ENCODE measurements at regions not wholly inside any gene's neighbourhood (a gene's known extent, or its start where the extent isn't known, plus 50 kb on each side); places are given as distances from the start of the nearest gene placed in this dataset.
A peak's percentile ranks its signal among the peaks of the same experiment; 100 is the strongest.

DNA sequence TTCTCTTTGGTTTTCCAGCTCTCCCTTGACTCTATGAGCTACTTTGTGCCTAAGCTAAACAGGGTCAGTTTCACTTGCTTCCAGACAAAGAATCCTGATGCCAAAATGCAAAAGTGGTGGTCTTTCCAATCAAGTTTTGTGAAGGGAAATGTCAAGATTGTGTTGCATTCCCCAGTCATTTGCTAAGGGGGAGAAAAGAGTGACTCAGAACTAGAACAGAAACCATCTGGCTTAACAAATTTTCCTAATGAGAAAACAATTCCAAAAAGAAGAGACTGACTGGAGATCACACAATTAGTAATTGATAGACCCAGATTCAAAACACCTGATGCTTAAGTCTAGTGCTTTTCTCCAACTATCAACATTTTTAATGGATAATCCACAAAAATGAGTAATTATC, 235.1 kb upstream of the DIO2 start:
- DNase-seq: no peak

DNA sequence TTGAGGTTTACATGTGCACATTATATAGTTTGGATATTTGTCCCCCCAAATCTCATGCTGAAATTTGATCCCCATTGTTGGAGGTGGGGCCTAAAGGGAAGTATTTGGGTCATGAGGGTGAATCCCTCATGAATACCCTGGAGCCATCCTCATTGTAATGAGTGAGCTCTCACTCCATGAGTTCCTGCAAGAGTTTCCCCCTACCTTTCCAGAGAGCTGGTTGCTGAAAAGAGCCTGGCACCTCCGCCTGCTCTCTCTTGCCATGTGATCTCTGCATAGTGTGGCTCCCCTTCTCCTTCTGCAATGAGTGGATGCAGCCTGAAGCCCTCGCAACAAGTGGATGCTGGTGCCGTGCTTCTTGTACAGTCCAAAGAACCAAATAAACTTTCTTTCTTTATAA, 234.3 kb upstream of the DIO2 start:
- DNase-seq: no peak

DNA sequence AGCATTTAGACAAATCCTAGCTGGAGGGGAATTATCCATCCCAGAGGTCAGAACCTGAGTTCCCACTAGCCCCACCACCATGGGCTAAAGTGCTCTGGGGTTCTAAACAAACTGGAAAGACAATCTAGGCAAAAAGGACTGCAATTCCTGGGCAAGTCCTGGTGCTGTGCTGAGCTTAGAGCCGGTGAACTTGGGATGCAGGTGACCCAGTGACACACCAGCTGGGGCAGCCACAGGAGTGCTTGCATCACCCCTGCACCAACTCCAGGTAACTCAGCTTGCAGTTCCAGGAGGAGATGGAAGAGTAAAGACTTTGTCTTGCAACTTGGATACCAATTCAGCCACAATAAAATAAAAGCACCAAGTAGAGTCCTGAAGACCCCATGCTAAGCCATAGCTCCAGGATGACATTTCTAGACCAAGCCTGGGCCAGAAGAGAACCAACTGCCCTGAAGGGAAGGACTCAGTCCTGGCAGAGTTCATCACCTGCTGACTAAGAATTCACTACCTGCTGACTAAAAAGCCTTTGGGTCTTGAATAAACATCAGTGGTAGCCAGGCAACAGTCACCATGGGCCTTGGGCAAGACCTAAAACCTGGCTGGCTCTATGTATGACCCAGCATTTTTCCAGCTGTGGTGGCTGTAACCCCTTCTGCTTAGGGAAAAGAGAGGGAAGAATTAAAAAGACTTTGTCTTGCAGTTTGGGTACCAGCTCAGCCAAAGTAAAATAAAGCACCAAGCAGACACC, 223.4 kb upstream of the DIO2 start:
- DNase-seq: no peak

DNA sequence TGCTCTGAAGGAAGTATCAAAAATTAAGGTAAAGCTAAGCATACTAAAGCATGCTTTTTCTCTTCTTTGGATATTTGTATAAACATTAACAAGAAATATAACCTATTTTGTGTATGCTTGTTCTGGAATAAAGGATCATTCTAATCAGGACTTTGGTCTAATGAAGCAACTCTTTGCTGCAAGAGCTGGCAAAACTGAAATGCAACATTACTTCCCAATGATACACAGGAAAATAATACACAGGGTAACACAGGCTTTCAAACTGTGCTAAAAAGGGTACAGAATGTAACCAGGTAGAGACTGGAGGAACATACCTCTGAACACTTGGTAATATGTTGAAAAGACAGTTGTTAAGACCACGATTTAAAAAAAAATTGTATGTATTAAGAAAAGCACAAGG, 222.5 kb upstream of the DIO2 start:
- DNase-seq: no peak

DNA sequence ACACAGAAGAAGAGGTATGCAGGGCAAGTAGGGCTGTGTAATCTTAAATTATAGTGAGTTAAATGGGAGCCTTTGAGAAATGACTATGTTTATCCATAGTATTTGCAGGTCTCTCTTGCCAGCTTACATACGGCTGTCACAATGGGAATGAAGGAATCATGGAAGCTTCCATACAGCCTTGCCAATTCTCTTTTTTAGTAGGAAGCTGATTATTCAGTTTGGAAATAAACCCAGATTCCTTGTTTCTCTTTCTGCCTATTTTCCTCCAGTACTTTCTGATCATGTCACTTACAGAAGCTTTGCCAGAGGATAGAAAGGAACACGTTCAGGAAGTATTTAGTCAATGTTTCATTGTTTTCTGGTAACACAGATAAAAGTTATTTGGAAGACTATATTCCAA, 217.4 kb upstream of the DIO2 start:
- no peak for DNase-seq

- DNase-seq: no peak
Measured at GRCh38 chr14:80428171-80428570, 216.9 kb upstream of the DIO2 start.

GRCh38 chr14:80427101-80427500, 215.8 kb upstream of the DIO2 start:
- no peak for DNase-seq

GRCh38 chr14:80426683-80427082, 215.4 kb upstream of the DIO2 start:
- DNase-seq: no peak

- no peak for DNase-seq
Measured at GRCh38 chr14:80425686-80426085, 214.4 kb upstream of the DIO2 start.

DNA sequence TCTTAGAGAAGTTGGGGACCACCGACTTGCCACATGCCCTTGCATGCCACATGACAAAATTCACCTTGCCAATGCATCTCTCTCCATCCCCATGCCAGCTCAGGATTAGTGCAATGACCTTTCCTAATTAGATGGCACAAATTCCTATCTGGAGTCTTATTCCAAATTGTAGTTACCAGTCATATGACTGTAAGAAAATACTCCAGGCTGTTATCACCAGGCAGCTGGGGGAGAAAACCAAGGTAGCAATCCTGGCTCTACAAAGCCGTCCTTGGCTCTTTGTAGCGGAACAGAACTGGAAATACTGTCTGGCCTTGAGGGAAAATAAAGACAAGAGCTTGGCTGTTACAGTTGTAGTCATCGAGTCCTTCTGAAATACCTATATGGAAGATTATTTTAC, 208.5 kb upstream of the DIO2 start:
- DNase-seq: no peak

- no peak for DNase-seq
Measured at GRCh38 chr14:80419345-80419744, 208.0 kb upstream of the DIO2 start.

GRCh38 chr14:80415636-80416035, 204.3 kb upstream of the DIO2 start:
- no peak for DNase-seq

DNA sequence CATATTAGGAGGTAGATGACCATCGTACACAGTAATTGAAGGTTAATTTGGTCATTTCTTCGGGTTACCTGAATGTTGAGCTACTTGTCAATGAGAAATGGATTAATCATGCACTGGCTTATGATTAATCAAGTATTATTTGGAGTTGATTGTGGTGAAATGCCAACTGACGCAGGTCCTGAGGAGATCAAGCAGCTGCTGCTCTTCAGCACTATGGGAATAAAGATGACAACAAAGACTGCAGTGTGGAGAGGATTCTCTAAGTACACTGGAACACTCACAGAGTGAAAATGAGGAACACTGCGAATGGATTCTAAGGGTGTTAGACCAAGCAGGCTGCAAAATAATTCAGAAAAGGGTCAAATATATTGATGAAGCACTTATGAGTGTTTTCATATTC, 202.8 kb upstream of the DIO2 start:
- DNase-seq: no peak

- DNase-seq: no peak
Measured at GRCh38 chr14:80404413-80404812, 193.1 kb upstream of the DIO2 start.

- peak; percentile 45 for DNase-seq
Measured at GRCh38 chr14:80403036-80403435, 191.7 kb upstream of the DIO2 start.

DNA sequence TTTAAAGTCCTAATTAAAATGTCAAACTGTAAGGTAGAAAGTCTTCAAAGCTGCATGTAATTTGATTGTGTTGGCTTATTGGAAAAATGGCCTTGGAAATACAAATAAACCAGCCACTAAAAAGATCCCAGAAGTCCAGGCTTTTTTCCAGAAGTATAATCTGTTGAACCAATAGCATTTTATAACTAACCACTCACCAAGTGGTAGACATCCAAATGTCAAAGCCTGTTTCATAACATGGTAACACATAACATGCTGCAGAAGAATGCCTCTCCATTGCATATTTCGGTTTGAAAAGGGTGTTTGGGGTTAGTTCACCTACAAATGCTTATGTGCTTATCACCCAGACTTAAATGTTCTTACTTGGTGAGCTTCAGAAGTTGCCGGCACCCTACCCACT, 183.7 kb upstream of the DIO2 start:
- DNase-seq: no peak

DNA sequence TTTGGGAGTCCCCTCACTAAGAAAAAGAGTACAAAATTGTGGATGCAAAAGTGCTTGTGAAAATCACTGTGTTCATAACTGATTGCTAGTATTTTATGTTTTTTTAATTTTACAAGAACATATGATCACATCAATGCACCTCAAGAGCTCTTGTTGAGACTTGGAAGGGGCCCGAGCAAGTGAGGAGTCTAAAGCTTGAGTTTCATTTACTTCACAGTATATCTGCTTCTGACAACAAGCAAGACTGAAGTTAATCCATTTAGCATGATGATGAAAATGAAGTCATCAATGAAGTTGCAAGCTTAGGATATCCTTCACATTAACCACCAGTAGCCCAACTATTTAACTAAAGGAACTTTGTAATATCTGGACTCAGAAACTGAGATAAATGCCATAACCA, 182.5 kb upstream of the DIO2 start:
- DNase-seq: peak; percentile 94

DNA sequence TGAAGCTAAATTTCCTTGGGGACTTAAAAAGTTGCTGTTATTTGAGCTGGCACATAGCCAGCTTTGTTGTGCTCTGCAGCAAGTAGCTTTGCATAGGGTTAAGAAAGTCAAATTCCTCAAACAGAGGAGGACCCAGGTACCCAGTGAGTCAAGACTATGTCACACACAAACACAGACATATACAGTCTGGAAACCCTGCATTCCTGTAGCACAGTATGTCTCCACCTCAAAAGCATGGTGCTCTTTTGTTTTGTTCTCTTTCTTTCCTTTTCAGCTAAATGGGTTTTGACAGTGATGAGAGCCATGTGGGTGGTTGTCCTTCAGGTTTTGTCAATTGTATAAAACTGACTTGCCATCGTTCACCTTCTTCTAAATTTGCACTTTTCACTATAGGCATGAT, 179.6 kb upstream of the DIO2 start:
- DNase-seq: no peak

DNA sequence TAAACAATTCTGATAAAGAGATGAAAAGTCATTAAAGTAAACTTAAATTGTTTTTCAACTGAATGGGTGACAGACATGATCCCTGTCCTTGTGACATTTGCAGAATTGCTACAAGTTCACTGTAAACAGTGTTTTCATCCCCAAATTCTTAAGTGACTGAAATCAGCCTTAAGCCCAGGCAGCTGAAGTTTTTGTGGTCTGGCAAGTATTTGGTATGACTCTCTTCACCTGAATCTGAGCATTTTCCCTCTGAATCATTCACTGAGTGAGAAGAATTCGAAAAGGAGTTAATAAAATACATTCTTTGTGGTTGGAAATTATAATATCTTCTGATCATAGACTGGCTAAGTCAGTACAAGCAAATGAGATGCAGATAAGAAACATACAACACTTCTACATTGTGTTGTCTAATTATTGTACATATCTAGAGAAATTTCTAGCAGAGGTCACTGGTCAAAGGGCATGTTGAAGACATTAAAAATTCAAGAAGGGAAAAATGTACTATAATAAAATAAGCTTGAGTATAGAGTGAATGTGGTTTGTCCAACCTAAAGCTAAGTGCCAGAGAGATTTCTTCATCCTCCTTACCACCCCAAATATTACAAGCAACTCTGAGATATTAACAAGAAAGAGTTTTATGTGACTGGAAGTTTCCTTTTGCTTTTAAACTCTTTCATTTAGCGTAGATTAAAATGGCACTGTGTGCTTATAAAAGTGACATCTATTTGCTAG, 177.8 kb upstream of the DIO2 start:
- DNase-seq: no peak

- no peak for DNase-seq
Measured at GRCh38 chr14:80387563-80387981, 176.3 kb upstream of the DIO2 start.

GRCh38 chr14:80385336-80385735, 174.0 kb upstream of the DIO2 start:
- DNase-seq: no peak

DNA sequence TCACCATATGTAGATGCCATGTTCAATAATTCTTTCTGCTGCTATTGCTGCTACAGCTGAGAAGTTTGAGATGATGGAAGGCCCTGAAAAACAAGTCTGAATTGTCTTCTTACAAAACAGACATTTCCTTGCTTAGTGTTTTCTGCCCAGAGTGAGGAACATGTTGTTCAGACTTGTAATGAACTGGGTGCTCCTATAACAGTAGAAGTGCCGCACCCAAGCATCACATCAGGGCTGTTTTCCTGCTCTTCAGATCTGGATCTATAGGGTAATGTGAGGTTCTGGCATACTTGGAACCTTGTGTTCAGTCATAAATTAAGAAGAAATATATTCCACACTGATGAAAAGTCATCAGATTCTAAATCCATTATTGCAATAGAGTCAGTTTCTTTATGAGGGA, 171.9 kb upstream of the DIO2 start:
- DNase-seq: no peak

DNA sequence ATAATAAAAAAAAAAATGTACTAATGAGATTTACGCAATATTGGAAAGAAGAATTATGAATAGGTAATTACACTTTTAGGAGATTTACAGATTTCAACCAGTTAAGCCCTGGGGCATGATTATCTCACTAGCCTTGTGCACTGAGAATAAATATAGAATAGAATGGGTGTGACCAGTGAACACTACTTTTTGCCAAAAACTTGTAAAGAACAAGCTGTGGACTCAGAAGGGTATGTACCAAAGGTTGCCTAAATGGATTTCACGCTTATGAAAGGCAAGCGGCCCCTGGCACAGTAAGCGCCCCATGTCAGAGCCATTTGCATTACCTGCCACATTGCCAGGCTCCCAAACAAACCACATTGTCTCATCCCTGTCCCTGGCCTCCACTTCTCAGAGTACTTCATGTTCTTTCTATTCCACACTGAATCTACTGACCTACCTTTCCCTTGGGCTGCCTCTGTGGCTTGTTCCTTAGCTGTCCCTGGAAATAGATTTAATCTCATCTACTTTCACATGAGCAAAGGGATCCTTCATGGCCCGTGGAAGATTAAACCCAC, 170.6 kb upstream of the DIO2 start:
- no peak for DNase-seq

GRCh38 chr14:80379035-80379434, 167.7 kb upstream of the DIO2 start:
- DNase-seq: no peak

Data from DMS79 treated with DMSO at 0.1 percent for 48 hours (cell line).